GM18505 (cell line): ENCODE measurements at regions not wholly inside any gene's neighbourhood (a gene's known extent, or its start where the extent isn't known, plus 50 kb on each side); places are given as distances from the start of the nearest gene placed in this dataset.

Source experiments
- ATAC-seq: cut with Tn5 transposase; IDR thresholded peaks from one replicate; pipeline ENCODE4 v1.9.1; 2021; ENCODE audit not compliant: unreplicated experiment
- POLR2A ChIP-seq: IDR thresholded peaks from 4 replicates; pipeline ENCODE4 v1.6.1; 2011; ENCODE audit warnings: borderline replicate concordance; ENCODE audit not compliant: insufficient read depth, insufficient read length; ENCODE audit errors: extremely low read depth

- ATAC-seq, result no peak
- TF ChIP-seq POLR2A, result no peak
Observed at GRCh38 chr10:120978589-120979252, 127.6 kb downstream of the WDR11 start.

GRCh38 chr10:120979435-120980278, 128.5 kb downstream of the WDR11 start:
- TF ChIP-seq POLR2A, result no peak
- no peak for ATAC-seq

GRCh38 chr10:120980279-120981255, 129.4 kb downstream of the WDR11 start:
- TF ChIP-seq POLR2A, result no peak
- no peak for ATAC-seq

DNA sequence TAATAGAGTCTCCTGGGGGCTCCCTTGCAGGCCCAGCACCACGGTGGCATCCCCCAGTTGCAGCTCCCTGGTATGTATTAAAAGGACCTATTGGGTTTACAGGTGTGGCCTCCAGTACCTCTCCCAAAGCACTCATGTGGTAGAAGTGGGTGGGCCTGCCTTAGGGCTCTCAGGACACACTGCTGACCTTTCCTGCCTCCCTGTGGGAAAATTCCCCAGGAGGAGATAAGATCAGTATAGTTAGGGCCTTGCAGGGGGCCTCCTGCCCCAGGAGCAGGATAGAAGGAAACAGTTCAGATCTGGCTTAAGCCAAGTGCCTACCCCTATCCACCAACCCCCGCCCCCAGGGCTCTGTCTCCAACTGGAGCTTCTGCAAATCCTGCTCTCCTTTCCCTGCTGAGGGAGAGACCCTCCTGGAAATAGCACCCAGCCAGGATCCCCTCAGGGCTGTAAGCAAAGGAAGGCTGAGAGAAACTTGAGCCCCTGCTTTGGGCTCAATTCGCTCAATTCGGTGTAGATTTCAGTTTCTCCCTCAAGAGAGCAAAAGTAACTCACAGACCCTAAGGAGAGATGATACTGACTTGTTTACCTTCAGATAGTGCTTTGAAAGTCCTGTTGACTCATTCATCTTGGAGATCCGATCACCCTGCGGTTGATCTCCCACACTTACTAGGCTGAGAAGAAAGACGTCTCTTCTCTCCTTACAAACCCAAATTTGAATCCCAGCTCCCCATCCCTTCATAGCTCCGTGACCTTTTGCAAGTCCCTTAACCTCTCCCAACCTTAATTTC, 130.6 kb downstream of the WDR11 start:
- TF ChIP-seq POLR2A, result no peak
- ATAC-seq, result no peak

GRCh38 chr10:120982507-120982906, 131.3 kb downstream of the WDR11 start:
- no peak for ATAC-seq
- TF ChIP-seq POLR2A, result no peak

- ATAC-seq, result no peak
- no peak for TF ChIP-seq POLR2A
Observed at GRCh38 chr10:120983721-120984120, 132.6 kb downstream of the WDR11 start.

- ATAC-seq, result no peak
Observed at GRCh38 chr10:120984221-120984620, 133.1 kb downstream of the WDR11 start.

GRCh38 chr10:120987359-120987758, 136.2 kb downstream of the WDR11 start:
- no peak for TF ChIP-seq POLR2A
- ATAC-seq, result no peak

More at GRCh38 chr10:120984221-120984620, 133.1 kb downstream of the WDR11 start:
- TF ChIP-seq POLR2A, result no peak

- no peak for ATAC-seq
- no peak for TF ChIP-seq POLR2A
Observed at GRCh38 chr10:120988751-120989150, 137.6 kb downstream of the WDR11 start.

GRCh38 chr10:120989279-120989678, 138.1 kb downstream of the WDR11 start:
- no peak for TF ChIP-seq POLR2A
- no peak for ATAC-seq

- no peak for TF ChIP-seq POLR2A
- no peak for ATAC-seq
Observed at GRCh38 chr10:120989996-120990598, 138.9 kb downstream of the WDR11 start.

DNA sequence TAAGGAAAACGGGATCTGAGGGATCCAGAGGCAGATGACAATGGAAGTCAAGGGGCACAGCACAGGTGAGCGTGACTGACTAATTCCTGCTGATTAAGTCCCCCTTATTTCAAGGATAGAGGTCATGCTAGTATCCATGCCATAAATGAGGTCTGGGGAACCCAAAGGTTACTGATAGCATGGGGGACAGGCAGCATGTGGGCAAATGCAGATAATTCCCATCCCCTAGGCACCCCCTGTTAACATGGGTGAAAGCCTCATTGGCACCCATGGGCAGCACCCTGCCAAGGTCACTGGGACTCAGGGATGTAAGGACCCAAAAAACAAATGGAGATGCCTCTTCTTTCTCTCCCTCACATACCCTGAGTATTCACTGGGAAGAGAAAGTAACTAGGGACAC, 139.7 kb downstream of the WDR11 start:
- no peak for TF ChIP-seq POLR2A
- no peak for ATAC-seq
